KMS-11 (cell line): ENCODE measurements at regions not wholly inside any gene's neighbourhood (a gene's known extent, or its start where the extent isn't known, plus 50 kb on each side); places are given as distances from the start of the nearest gene placed in this dataset.

Experiments
- H2AFZ ChIP-seq: fragments of 200-600 bp; sonication (generic); 2 replicates; pipeline ENCODE4 v1.6.1; 2016; ENCODE audit warnings: antibody characterized with exemption, mixed run types, low read depth
- H3K27ac ChIP-seq: fragments of 200-600 bp; sonication (generic); 2 replicates; pipeline ENCODE4 v1.6.1; 2016; ENCODE audit warnings: mild to moderate bottlenecking, mixed run types
- H3K27me3 ChIP-seq: fragments of 200-600 bp; sonication (generic); 2 replicates; pipeline ENCODE4 v1.6.1; 2017; ENCODE audit warnings: mild to moderate bottlenecking, low read depth, mixed run types, moderate library complexity; ENCODE audit not compliant: insufficient read depth
- H3K36me3 ChIP-seq: fragments of 200-600 bp; sonication (generic); 2 replicates; pipeline ENCODE4 v1.6.1; 2017; ENCODE audit warnings: mild to moderate bottlenecking, mixed run types; ENCODE audit not compliant: insufficient read depth
- H3K4me1 ChIP-seq: fragments of 200-600 bp; sonication (generic); 2 replicates; pipeline ENCODE4 v1.6.1; 2016; ENCODE audit warnings: mild to moderate bottlenecking, low read depth, mixed run types; ENCODE audit not compliant: poor library complexity, severe bottlenecking
- H3K4me2 ChIP-seq: fragments of 200-600 bp; sonication (generic); 2 replicates; pipeline ENCODE4 v1.7.0; 2016; ENCODE audit warnings: mild to moderate bottlenecking, mixed run types
- H3K4me3 ChIP-seq: fragments of 200-600 bp; sonication (generic); IDR thresholded peaks from 2 replicates; pipeline ENCODE4 v1.6.1; 2017; ENCODE audit warnings: low read depth, low read length, mixed read lengths; ENCODE audit not compliant: insufficient read depth
- H3K79me2 ChIP-seq: fragments of 200-600 bp; sonication (generic); 2 replicates; pipeline ENCODE4 v1.6.1; 2016; ENCODE audit warnings: low read depth, mixed run types; ENCODE audit not compliant: insufficient read depth
- H3K9ac ChIP-seq: fragments of 200-600 bp; sonication (generic); 2 replicates; pipeline ENCODE4 v1.6.1; 2016; ENCODE audit warnings: mild to moderate bottlenecking, mixed run types
- H4K20me1 ChIP-seq: fragments of 200-600 bp; sonication (generic); 2 replicates; pipeline ENCODE4 v1.6.1; 2016; ENCODE audit warnings: mild to moderate bottlenecking, mixed run types; ENCODE audit not compliant: insufficient read depth
- TF ChIP-seq, protein P1 (sequence below): fragments of 200-600 bp; sonication (generic); conservative IDR thresholded peaks from 2 replicates; pipeline ENCODE4 v1.6.1; 2017; ENCODE audit warnings: low read depth, mild to moderate bottlenecking, antibody characterized with exemption, low read length, moderate library complexity, mixed read lengths

GRCh38 chr1:94321662-94322061, 84.3 kb upstream of the ARHGAP29 start:
- Histone ChIP-seq H4K20me1 (no peaks in the 10 kb centered on the region), H3K27me3 (no peaks in the 10 kb centered on the region), H3K36me3 (no peaks in the 10 kb centered on the region), H2AFZ (no peak overlapping the region), H3K79me2 (no peaks in the 10 kb centered on the region), H3K4me1 (no peaks in the 10 kb centered on the region), H3K9ac (no peak overlapping the region), H3K4me2 (no peak overlapping the region), H3K27ac (no peak overlapping the region), H3K4me3 (no peak overlapping the region)
- TF ChIP-seq, protein P1, sequence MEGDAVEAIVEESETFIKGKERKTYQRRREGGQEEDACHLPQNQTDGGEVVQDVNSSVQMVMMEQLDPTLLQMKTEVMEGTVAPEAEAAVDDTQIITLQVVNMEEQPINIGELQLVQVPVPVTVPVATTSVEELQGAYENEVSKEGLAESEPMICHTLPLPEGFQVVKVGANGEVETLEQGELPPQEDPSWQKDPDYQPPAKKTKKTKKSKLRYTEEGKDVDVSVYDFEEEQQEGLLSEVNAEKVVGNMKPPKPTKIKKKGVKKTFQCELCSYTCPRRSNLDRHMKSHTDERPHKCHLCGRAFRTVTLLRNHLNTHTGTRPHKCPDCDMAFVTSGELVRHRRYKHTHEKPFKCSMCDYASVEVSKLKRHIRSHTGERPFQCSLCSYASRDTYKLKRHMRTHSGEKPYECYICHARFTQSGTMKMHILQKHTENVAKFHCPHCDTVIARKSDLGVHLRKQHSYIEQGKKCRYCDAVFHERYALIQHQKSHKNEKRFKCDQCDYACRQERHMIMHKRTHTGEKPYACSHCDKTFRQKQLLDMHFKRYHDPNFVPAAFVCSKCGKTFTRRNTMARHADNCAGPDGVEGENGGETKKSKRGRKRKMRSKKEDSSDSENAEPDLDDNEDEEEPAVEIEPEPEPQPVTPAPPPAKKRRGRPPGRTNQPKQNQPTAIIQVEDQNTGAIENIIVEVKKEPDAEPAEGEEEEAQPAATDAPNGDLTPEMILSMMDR = no peak

GRCh38 chr1:94319319-94320102, 82.1 kb upstream of the ARHGAP29 start:
- TF ChIP-seq, protein P1 = no peak
- Histone ChIP-seq H2AFZ (no peak overlapping the region), H3K27me3 (no peaks in the 10 kb centered on the region), H3K9ac (no peak overlapping the region), H3K27ac (no peak overlapping the region), H3K36me3 (no peaks in the 10 kb centered on the region), H3K4me1 (no peaks in the 10 kb centered on the region), H4K20me1 (no peaks in the 10 kb centered on the region), H3K4me3 (no peak overlapping the region), H3K79me2 (no peaks in the 10 kb centered on the region), H3K4me2 (no peak overlapping the region)

- TF ChIP-seq, protein P1 = no peak
- H3K27ac ChIP-seq = no peak overlapping the region
- no peak overlapping the region for H3K4me3 ChIP-seq
- no peaks in the 10 kb centered on the region for H3K4me1 ChIP-seq
- H3K9ac ChIP-seq = no peak overlapping the region
- H4K20me1 ChIP-seq = no peaks in the 10 kb centered on the region
- H3K79me2 ChIP-seq = no peaks in the 10 kb centered on the region
- no peaks in the 10 kb centered on the region for H3K36me3 ChIP-seq
- H3K27me3 ChIP-seq = no peaks in the 10 kb centered on the region
- H3K4me2 ChIP-seq = no peak overlapping the region
- no peak overlapping the region for H2AFZ ChIP-seq
These were observed 81.2 kb upstream of the ARHGAP29 start for GRCh38 chr1:94318505-94319030.

DNA sequence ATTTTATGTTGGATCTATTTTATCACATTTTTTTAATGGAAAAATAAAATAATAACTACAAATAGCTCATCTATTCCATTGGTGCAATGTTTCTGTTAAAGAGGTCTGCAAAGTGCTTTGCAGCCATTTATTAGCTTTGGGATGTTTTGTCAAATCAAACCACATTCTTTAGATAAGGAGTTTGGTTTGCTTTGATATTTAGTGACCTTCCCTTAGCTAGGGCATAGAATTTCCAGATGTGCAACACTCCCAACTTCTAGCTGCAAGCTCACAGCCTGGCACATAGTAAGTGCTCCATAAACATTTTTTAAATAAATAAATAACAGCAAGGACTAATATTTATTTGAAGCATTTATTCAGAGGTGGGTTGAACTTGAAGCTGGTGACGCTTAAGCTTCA, 80.4 kb upstream of the ARHGAP29 start:
- Histone ChIP-seq H3K27ac (no peak overlapping the region), H4K20me1 (no peaks in the 10 kb centered on the region), H2AFZ (no peak overlapping the region), H3K4me3 (no peak overlapping the region), H3K36me3 (no peaks in the 10 kb centered on the region), H3K4me1 (no peaks in the 10 kb centered on the region), H3K9ac (no peak overlapping the region), H3K79me2 (no peaks in the 10 kb centered on the region), H3K4me2 (no peak overlapping the region), H3K27me3 (no peaks in the 10 kb centered on the region)
- TF ChIP-seq, protein P1 = no peak
